ENCODE measurements at regions not wholly inside any gene's neighbourhood (a gene's known extent, or its start where the extent isn't known, plus 50 kb on each side); places are given as distances from the start of the nearest gene placed in this dataset.

GRCh38 chrX:39674490-39675161 lies 423.1 kb downstream of the BCOR start:
- no peaks in the 10 kb centered on the region for H3K4me1 ChIP-seq (ENCODE audit: control insufficient read depth in 1 of 2, low read depth in 2 of 2)
- no peaks in the 10 kb centered on the region for H3K9me3 ChIP-seq
- H3K36me3 ChIP-seq, result no peaks in the 10 kb centered on the region
- TF ChIP-seq CTCF (IDR thresholded peaks at IDR 0.05), result no peak
- H3K27me3 ChIP-seq (replicated peaks; ENCODE audit: insufficient read depth), result no peaks in the 10 kb centered on the region
- H3K4me3 ChIP-seq, result no peak overlapping the region
- ATAC-seq (ENCODE audit: insufficient number of reproducible peaks, low FRiP score, low read depth), result no peak
- H3K27ac ChIP-seq, result no peak overlapping the region
- no peak for DNase-seq (ENCODE audit: low spot score)

- Histone ChIP-seq H3K4me3 (no peak overlapping the region), H3K9me3 (no peaks in the 10 kb centered on the region), H3K4me1 (ENCODE audit: control insufficient read depth in 1 of 2, low read depth in 2 of 2) (no peaks in the 10 kb centered on the region), H3K36me3 (no peaks in the 10 kb centered on the region), H3K27ac (no peak overlapping the region), H3K27me3 (replicated peaks; ENCODE audit: insufficient read depth) (no peaks in the 10 kb centered on the region)
- no peak for TF ChIP-seq CTCF (IDR thresholded peaks at IDR 0.05)
- DNase-seq (ENCODE audit: low spot score), result no peak
- no peak for ATAC-seq (ENCODE audit: insufficient number of reproducible peaks, low FRiP score, low read depth)
Observed at GRCh38 chrX:39675162-39675553, 422.6 kb downstream of the BCOR start.

GRCh38 chrX:39675619-39676018 lies 422.1 kb downstream of the BCOR start:
- no peak for TF ChIP-seq CTCF (IDR thresholded peaks at IDR 0.05)
- no peak for DNase-seq (ENCODE audit: low spot score)
- H3K9me3 ChIP-seq, result no peaks in the 10 kb centered on the region

GRCh38 chrX:39676434-39676833 lies 421.3 kb downstream of the BCOR start:
- H3K36me3 ChIP-seq, result no peaks in the 10 kb centered on the region
- H3K4me1 ChIP-seq (ENCODE audit: control insufficient read depth in 1 of 2, low read depth in 2 of 2), result no peaks in the 10 kb centered on the region
- no peak for TF ChIP-seq CTCF (IDR thresholded peaks at IDR 0.05)
- no peak overlapping the region for H3K27ac ChIP-seq
- H3K9me3 ChIP-seq, result no peaks in the 10 kb centered on the region
- H3K27me3 ChIP-seq (replicated peaks; ENCODE audit: insufficient read depth), result no peaks in the 10 kb centered on the region
- DNase-seq (ENCODE audit: low spot score) (no peak), ATAC-seq (ENCODE audit: insufficient number of reproducible peaks, low FRiP score, low read depth) (no peak)
- H3K4me3 ChIP-seq, result no peak overlapping the region

More at GRCh38 chrX:39675619-39676018, 422.1 kb downstream of the BCOR start:
- Histone ChIP-seq H3K4me3 (no peak overlapping the region), H3K27me3 (replicated peaks; ENCODE audit: insufficient read depth) (no peaks in the 10 kb centered on the region), H3K36me3 (no peaks in the 10 kb centered on the region), H3K4me1 (ENCODE audit: control insufficient read depth in 1 of 2, low read depth in 2 of 2) (no peaks in the 10 kb centered on the region), H3K27ac (no peak overlapping the region)
- ATAC-seq (ENCODE audit: insufficient number of reproducible peaks, low FRiP score, low read depth), result no peak

- TF ChIP-seq CTCF (IDR thresholded peaks at IDR 0.05), result no peak
- no peaks in the 10 kb centered on the region for H3K9me3 ChIP-seq
- H3K36me3 ChIP-seq, result no peaks in the 10 kb centered on the region
- no peaks in the 10 kb centered on the region for H3K27me3 ChIP-seq (replicated peaks; ENCODE audit: insufficient read depth)
- no peak overlapping the region for H3K27ac ChIP-seq
- no peak for DNase-seq (ENCODE audit: low spot score)
- no peaks in the 10 kb centered on the region for H3K4me1 ChIP-seq (ENCODE audit: control insufficient read depth in 1 of 2, low read depth in 2 of 2)
- H3K4me3 ChIP-seq, result no peak overlapping the region
- no peak for ATAC-seq (ENCODE audit: insufficient number of reproducible peaks, low FRiP score, low read depth)
Observed at GRCh38 chrX:39677585-39677977, 420.2 kb downstream of the BCOR start.
